GM18861 (cell line): ENCODE measurements at regions not wholly inside any gene's neighbourhood (a gene's known extent, or its start where the extent isn't known, plus 50 kb on each side); places are given as distances from the start of the nearest gene placed in this dataset.
A peak's percentile ranks its signal among the peaks of the same experiment; 100 is the strongest.
"Not testable (repeated sequence)": the region's sequence is repeated elsewhere in the genome, so short reads cannot be mapped to it uniquely, and the experiment has no call there.

ENCODE experiments used
- ATAC-seq: cut with Tn5 transposase; IDR thresholded peaks from one replicate; pipeline ENCODE4 v1.9.1; 2021; ENCODE audit not compliant: unreplicated experiment

DNA sequence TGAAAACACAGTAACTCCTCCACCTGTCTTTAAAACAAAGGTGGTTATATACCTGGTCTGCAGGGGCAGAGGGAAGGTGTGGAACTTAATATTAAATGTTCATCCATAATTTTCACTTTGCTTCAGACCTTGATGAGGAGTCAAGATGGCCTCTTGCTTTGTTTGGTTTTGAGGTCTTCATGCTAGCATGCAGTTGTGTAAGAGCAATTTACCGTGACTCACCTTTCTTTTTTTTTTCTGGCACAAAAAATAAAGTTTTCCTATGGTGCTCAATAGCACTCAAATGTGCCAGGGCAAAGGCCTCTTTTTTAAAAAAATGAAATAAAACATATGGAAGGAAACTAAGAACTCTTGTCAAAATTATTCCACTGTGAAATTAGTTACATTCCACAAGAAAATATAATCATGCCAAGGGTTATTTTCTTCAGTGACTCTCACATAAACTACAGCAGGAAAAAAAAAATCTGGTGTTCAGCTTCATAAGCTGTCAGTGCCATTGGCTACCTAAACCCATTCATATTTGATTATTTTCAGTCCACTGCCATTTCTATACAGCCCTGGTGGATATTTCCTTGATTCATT lies 128.2 kb downstream of the SLC7A11 start:
- peak; percentile 9 for ATAC-seq

DNA sequence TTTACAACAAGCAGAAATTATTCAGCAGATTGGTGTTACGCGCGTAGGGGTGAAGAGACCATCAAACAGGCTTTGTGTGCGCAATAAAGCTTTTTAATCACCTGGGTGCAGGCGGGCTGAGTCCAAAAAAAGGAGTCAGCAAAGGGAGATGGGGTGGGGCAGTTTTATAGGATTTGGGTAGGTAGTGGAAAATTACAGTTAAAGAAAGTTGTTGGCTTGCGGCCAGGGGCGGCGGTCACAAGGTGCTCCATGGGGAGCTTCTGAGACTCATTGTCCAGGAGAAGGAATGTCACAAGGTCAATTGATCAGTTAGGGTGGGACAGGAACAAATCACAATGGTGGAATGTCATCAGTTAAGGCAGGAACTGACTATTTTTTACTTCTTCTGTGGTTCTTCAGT lies 129.3 kb downstream of the SLC7A11 start:
- not testable (repeated sequence) for ATAC-seq

GRCh38 chr4:138112389-138112788 lies 129.8 kb downstream of the SLC7A11 start:
- no peak for ATAC-seq

DNA sequence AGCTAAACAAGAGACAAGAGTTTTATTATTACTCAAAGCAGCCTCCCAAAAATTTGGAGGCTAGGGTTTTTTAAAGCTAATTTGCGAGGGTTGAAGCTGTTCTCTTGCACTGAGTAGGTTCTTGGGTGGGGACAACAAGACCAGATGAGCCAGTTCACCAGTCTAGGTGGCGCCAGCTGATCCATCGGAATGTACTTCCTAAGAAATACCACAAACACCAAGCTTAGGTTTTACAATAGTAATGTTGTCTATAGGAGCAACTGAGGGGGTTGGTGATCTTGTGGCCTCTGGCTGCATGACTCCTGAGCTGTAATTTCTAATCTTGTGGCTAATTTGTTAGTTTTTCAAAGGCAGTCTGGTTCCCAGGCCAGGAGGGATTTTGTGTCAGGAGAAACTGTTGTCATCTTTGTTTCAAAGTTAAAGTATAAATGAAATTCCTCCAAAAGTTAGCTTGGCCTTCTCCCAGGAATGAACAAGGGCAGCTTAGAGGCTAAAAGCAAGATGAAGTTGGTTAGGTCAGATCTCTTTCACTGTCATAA lies 130.6 kb downstream of the SLC7A11 start:
- ATAC-seq, result no peak

- ATAC-seq, result peak; percentile 28
Measured at GRCh38 chr4:138110815-138111214, 131.3 kb downstream of the SLC7A11 start.

- ATAC-seq, result no peak
Measured at GRCh38 chr4:138107023-138107422, 135.1 kb downstream of the SLC7A11 start.

DNA sequence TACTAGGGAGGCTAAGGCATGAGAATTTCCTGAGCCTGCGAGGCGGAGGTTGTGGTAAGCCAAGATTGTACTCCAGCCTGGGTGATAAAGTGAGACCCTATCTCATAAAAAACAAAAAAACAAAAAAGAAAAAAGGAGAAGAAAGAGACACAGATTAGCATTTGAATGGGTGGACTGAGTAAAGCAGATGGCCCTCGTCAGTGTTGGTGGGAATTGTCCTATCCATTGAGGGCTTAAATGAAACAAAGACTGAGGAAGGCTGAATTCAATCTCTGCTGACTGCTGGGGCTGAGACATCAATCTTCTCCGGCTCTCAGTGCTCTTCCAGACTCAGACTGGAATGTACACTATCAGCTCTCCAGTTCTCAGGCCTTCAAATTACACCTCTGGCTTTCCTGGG lies 136.8 kb downstream of the SLC7A11 start:
- ATAC-seq, result no peak

GRCh38 chr4:138104284-138104680 lies 137.9 kb downstream of the SLC7A11 start:
- no peak for ATAC-seq

DNA sequence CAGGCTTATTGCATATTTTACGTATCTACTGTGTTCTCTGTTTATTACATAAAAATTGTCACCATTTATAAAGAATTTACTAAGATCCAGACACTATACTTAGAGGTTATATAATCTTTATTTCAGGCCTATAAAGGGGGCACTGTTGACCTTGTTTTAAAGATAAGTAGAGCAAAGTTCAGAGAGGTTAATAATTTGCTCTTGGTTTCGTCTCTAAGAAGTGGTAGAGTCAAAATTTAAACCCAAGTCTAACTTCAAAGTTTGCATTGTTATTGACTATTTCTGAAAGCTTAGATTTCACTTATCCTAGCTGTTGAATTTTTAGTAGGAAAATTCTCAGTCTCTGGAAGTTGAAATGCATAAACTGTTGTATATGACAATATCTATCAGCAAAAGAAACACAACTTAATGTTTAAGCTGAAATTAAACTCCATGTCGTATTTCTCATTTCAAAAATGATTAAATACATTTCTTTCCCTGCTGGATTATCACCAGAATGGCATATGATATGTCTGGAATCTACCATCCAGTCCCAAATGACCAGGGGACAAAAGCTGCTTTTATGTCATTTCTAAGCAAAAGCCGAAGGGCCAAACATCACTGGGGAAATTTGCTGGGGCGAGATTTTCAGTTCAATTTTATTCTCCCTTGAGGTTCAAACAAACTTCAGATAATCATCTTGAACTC lies 138.4 kb downstream of the SLC7A11 start:
- peak; percentile 80 for ATAC-seq

GRCh38 chr4:138099385-138099784 lies 142.8 kb downstream of the SLC7A11 start:
- ATAC-seq, result no peak

DNA sequence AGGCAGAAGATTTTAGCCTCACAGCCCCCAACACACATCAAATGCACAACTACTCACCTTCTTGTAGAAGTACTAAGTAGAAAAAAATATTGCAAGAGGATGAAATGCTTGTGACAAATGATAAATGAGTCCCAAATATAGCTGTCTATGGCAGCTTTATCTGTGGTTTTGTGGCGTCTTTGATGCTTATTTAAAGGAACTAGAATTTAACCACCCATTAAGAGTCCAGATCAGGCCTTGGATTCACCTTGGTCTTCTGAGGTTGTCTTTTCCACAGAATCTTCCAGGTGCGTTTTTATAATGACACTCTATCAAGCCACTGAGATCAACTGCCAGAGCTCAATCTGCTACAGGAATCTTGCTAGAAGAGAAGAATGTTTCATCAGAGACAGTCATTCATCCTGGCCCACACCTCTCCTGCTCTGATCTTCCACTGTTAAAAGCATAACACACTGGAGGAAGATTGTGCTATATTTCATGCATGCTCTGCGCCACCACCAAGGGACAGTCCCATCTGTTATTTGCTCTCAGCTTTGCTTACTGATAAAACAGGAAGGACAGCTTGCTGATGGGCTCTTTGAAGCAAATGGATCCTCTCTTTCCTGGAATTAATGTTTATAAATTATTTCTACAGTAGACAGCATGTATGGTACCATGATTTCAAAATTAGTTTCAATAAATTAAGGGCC lies 144.1 kb downstream of the SLC7A11 start:
- ATAC-seq, result peak; percentile 45

- ATAC-seq, result no peak
Measured at GRCh38 chr4:138096384-138097062, 145.6 kb downstream of the SLC7A11 start.

DNA sequence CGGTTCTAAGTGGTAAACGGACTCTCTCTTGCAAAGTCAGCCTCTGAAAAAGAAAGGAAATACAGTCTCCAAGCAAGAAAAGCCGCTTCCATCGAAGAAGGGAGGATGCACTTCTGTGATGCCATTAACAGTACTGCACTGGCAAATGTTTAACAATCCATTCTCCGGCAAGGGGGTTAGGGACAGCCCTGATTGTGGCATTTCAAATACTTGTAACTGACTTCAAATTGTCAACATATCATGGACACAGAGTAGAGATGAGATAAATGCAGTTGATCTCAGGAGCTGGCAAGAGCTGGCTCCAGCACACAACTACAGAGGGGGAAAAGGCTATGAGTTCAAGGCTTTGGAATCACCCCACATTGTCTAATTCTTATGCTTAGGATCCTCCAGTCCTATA lies 146.8 kb downstream of the SLC7A11 start:
- no peak for ATAC-seq

- ATAC-seq, result no peak
Measured at GRCh38 chr4:138092060-138092459, 150.1 kb downstream of the SLC7A11 start.

DNA sequence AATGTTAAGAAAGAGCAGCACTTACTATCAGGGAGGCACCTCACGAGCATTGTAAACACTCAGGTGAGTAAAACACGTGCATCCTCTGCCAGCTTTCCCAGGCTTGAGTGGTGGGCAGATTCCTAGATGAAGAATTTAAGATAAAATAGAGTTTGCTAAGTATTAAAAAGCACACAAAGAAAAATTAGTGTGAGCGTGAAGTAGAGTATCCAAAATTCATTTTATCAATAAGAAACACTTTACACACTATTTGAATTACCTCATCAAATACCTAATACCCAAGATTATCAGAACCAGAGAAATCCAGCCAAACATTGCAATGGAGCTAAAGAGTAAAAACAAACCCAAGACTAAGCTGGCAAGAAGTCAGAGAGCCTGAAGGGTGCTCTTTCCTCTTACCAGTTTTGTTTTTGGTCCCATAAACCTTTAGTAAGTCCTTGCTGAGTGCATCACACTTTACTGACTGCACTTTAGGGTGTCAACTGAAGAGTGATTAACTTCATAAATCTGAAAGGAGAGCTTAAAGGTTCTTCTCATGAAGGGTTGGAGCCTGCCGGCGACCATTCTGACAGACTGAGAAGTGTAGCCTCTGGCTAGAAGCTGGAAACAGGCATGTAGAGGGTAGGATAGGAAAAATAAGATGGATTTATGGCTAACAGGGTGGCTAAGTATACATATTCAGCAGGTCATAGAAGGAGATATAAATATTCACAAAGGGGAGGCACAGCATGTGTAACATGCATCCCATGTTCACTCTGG lies 151.1 kb downstream of the SLC7A11 start:
- ATAC-seq, result no peak

GRCh38 chr4:138090150-138090917 lies 151.8 kb downstream of the SLC7A11 start:
- ATAC-seq, result peak; percentile 90

GRCh38 chr4:138088449-138089208 lies 153.5 kb downstream of the SLC7A11 start:
- ATAC-seq, result no peak

GRCh38 chr4:138087066-138087719 lies 155.0 kb downstream of the SLC7A11 start:
- ATAC-seq, result no peak

DNA sequence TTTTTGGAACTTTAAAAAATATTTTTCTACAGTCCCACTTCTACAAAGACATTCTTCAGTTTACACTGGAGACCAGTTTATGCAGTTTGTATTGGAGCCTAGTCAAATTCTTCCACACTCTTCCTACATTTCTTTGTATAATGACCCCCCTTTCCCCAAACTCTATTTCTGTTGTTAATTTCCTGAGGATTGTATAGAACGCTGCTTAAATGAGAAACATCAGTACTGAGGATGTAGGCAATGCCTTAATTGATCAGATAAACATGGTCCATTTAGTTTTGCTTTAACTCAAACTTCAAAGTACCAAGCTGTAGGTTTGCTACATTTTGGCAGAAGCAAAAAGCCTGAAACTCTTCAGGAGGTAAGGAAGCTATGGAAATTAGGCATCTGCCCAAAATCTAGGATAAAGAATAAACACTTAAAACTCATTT lies 155.5 kb downstream of the SLC7A11 start:
- ATAC-seq, result no peak
